OCI-LY1 (cell line): ENCODE measurements at regions not wholly inside any gene's neighbourhood (a gene's known extent, or its start where the extent isn't known, plus 50 kb on each side); places are given as distances from the start of the nearest gene placed in this dataset.

Experiments
- H2AFZ ChIP-seq: fragments of 200-600 bp; sonication (generic), shearing (Covaris generic); 2 replicates; pipeline ENCODE4 v1.6.0; 2014; ENCODE audit warnings: antibody characterized with exemption, mild to moderate bottlenecking, low read length
- H3F3A ChIP-seq: fragments of 200-600 bp; sonication (generic), shearing (Covaris generic); 2 replicates; pipeline ENCODE4 v1.6.0; 2014; ENCODE audit warnings: mild to moderate bottlenecking, antibody characterized with exemption, low read length, moderate library complexity; ENCODE audit not compliant: insufficient read depth
- H3K27ac ChIP-seq: fragments of 200-600 bp; sonication (generic); 2 replicates; pipeline ENCODE4 v1.5.1; 2014; ENCODE audit warnings: low read length, mixed run types, mild to moderate bottlenecking, low read depth; ENCODE audit not compliant: poor library complexity, severe bottlenecking
- H3K27me3 ChIP-seq: fragments of 200-600 bp; sonication (generic); 2 replicates; pipeline ENCODE4 v1.6.0; 2014; ENCODE audit warnings: antibody characterized with exemption, mild to moderate bottlenecking, low read length, moderate library complexity; ENCODE audit not compliant: insufficient read depth
- H3K36me3 ChIP-seq: fragments of 200-600 bp; sonication (generic); 2 replicates; pipeline ENCODE4 v1.6.1; 2014; ENCODE audit warnings: mild to moderate bottlenecking, antibody characterized with exemption, low read length, moderate library complexity, mixed read lengths; ENCODE audit not compliant: insufficient read depth
- H3K4me1 ChIP-seq: fragments of 200-600 bp; sonication (generic); 2 replicates; pipeline ENCODE4 v1.5.1; 2014; ENCODE audit warnings: mild to moderate bottlenecking, low read length, moderate library complexity; ENCODE audit not compliant: insufficient read depth, severe bottlenecking
- H3K4me2 ChIP-seq: fragments of 200-600 bp; sonication (generic), shearing (Covaris generic); 2 replicates; pipeline ENCODE4 v1.6.1; 2014; ENCODE audit warnings: low read length
- H3K4me3 ChIP-seq: fragments of 200-600 bp; sonication (generic); 2 replicates; pipeline ENCODE4 v1.5.1; 2014; ENCODE audit warnings: low read length, low read depth, mild to moderate bottlenecking, mixed read lengths; ENCODE audit not compliant: poor library complexity, severe bottlenecking
- H3K79me2 ChIP-seq: fragments of 200-600 bp; shearing (Covaris generic); 2 replicates; pipeline ENCODE4 v1.6.1; 2016; ENCODE audit warnings: mixed run types, low read length, mixed read lengths; ENCODE audit not compliant: insufficient read depth
- H3K9ac ChIP-seq: fragments of 200-600 bp; sonication (generic), shearing (Covaris generic); 2 replicates; pipeline ENCODE4 v1.6.1; 2014; ENCODE audit warnings: mild to moderate bottlenecking, low read length, mixed read lengths
- H3K9me2 ChIP-seq: fragments of 200-600 bp; sonication (generic), shearing (Covaris generic); 2 replicates; pipeline ENCODE4 v1.6.1; 2014; ENCODE audit warnings: low read depth, mild to moderate bottlenecking, low read length, mixed read lengths
- H3K9me3 ChIP-seq: fragments of 200-600 bp; shearing (Covaris generic); 2 replicates; pipeline ENCODE4 v1.6.1; 2014; ENCODE audit warnings: low read length, mixed read lengths
- H4K20me1 ChIP-seq: fragments of 200-600 bp; sonication (generic), shearing (Covaris generic); 2 replicates; pipeline ENCODE4 v1.6.0; 2016; ENCODE audit warnings: mild to moderate bottlenecking, low read length; ENCODE audit not compliant: insufficient read depth
- EZH2 ChIP-seq: fragments of 200-600 bp; sonication (generic), shearing (Covaris generic); IDR thresholded peaks from 2 replicates; pipeline ENCODE4 v1.8.0; 2017; ENCODE audit warnings: borderline replicate concordance, mixed run types, mild to moderate bottlenecking, antibody characterized with exemption, low read length, moderate library complexity, mixed read lengths
- TF ChIP-seq, protein P1 (sequence below): fragments of 200-600 bp; sonication (generic), shearing (Covaris generic); IDR thresholded peaks from 2 replicates; pipeline ENCODE4 v1.5.1; 2017; ENCODE audit warnings: mild to moderate bottlenecking, antibody characterized with exemption, low read length, moderate library complexity, mixed read lengths

DNA sequence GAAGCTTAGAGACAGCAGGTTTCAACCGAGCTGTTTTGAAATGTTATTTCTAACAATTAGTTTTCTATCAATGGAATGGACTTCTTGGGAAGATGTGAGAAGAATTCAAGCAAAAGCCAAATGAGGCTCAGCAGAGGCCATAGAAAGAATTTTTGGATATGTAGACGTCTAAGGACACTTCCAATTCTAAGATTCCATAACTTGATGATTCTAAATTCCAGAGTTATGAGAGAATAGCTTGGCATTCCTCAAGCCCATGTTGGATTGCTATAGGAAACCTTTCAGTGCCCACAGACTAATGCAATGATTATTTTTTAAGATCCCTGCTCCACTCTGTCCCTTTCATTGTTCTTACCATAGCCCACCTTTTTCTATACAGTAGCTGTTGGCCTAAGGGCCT is 77.2 kb upstream of the PALS2 start:
- no peaks in the 10 kb centered on the region for H3K9me2 ChIP-seq
- H3K27ac ChIP-seq = no peak overlapping the region
- H2AFZ ChIP-seq = no peak overlapping the region
- TF ChIP-seq EZH2 = no peak
- TF ChIP-seq, protein P1, sequence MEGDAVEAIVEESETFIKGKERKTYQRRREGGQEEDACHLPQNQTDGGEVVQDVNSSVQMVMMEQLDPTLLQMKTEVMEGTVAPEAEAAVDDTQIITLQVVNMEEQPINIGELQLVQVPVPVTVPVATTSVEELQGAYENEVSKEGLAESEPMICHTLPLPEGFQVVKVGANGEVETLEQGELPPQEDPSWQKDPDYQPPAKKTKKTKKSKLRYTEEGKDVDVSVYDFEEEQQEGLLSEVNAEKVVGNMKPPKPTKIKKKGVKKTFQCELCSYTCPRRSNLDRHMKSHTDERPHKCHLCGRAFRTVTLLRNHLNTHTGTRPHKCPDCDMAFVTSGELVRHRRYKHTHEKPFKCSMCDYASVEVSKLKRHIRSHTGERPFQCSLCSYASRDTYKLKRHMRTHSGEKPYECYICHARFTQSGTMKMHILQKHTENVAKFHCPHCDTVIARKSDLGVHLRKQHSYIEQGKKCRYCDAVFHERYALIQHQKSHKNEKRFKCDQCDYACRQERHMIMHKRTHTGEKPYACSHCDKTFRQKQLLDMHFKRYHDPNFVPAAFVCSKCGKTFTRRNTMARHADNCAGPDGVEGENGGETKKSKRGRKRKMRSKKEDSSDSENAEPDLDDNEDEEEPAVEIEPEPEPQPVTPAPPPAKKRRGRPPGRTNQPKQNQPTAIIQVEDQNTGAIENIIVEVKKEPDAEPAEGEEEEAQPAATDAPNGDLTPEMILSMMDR = no peak
- no peaks in the 10 kb centered on the region for H3K9me3 ChIP-seq
- no peak overlapping the region for H3K9ac ChIP-seq
- no peak overlapping the region for H3K4me3 ChIP-seq
- H3F3A ChIP-seq = no peaks in the 10 kb centered on the region
- H3K36me3 ChIP-seq = no peaks in the 10 kb centered on the region
- no peaks in the 10 kb centered on the region for H3K4me1 ChIP-seq
- H3K79me2 ChIP-seq = no peaks in the 10 kb centered on the region
- no peaks in the 10 kb centered on the region; the same call in 1 of the 2 replicates for H3K27me3 ChIP-seq
- no peaks in the 10 kb centered on the region for H4K20me1 ChIP-seq
- no peak overlapping the region for H3K4me2 ChIP-seq

DNA sequence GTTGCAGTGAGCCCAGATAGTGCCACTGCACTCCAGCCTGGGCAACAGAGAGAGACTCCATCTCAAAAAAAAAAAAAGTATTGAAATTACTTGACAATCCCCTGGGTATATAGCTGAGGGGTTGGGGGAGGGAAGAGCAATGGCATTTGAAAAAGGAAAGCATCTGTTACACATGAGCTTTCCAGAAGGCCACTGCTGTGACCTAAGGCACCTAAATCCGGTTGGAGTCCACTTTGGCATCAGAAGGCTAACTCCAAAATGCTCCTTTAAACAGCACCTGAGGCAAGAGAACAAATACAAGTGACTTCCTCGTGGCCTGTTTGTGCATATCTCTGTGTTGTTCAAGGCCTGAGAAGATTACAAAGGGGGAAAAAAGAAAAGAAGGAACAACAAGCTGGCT is 74.8 kb upstream of the PALS2 start:
- Histone ChIP-seq H3K9ac (no peak overlapping the region), H2AFZ (no peak overlapping the region), H3K27ac (no peak overlapping the region), H3K4me1 (no peaks in the 10 kb centered on the region), H3K27me3 (no peaks in the 10 kb centered on the region; the same call in 1 of the 2 replicates), H3K36me3 (no peaks in the 10 kb centered on the region), H3K9me3 (no peaks in the 10 kb centered on the region), H3K4me2 (no peak overlapping the region), H3K9me2 (no peaks in the 10 kb centered on the region), H3F3A (no peaks in the 10 kb centered on the region), H3K79me2 (no peaks in the 10 kb centered on the region), H4K20me1 (no peaks in the 10 kb centered on the region), H3K4me3 (no peak overlapping the region)
- no peak for TF ChIP-seq EZH2
- TF ChIP-seq, protein P1 = no peak

DNA sequence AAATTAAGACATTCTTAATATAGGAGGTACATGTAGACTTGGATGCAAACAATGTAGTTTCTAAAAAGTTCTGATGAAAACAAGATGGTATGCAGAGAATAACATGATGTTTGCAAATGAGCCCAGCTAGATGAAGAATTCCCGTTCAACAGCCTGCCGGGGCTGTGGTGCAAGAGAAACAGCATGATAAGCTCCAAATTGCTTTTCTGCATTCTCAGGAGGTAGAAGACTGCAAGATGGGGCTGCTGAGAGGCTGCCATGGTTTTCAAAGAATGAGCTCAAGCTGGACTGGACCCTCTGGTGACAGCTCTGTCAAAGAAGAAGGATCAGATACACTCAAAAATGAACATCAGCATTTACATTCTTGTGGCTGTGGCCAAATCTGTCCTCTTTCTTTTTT is 73.4 kb upstream of the PALS2 start:
- Histone ChIP-seq H3K36me3 (no peaks in the 10 kb centered on the region), H2AFZ (no peak overlapping the region), H3K4me2 (no peak overlapping the region)

More for the DNA sequence above, 73.4 kb upstream of the PALS2 start:
- no peaks in the 10 kb centered on the region for H4K20me1 ChIP-seq
- TF ChIP-seq, protein P1 = no peak
- TF ChIP-seq EZH2 = no peak
- no peaks in the 10 kb centered on the region for H3F3A ChIP-seq
- H3K4me3 ChIP-seq = no peak overlapping the region
- no peaks in the 10 kb centered on the region for H3K4me1 ChIP-seq
- H3K9me3 ChIP-seq = no peaks in the 10 kb centered on the region
- no peaks in the 10 kb centered on the region for H3K9me2 ChIP-seq
- no peaks in the 10 kb centered on the region for H3K27me3 ChIP-seq
- no peak overlapping the region for H3K9ac ChIP-seq
- no peaks in the 10 kb centered on the region for H3K79me2 ChIP-seq
- no peak overlapping the region for H3K27ac ChIP-seq
